Thyroid gland (tissue), 4 donors: ENCODE measurements at regions not wholly inside any gene's neighbourhood (a gene's known extent, or its start where the extent isn't known, plus 50 kb on each side); places are given as distances from the start of the nearest gene placed in this dataset.
A peak's percentile ranks its signal among the peaks of the same experiment; 100 is the strongest.
"Not testable (repeated sequence)": the region's sequence is repeated elsewhere in the genome, so short reads cannot be mapped to it uniquely, and the experiment has no call there.

Experiments
- DNase-seq, 2 donors: peaks; one replicate each; pipeline ENCODE4 v3.0.0-alpha.2; 2019
- H3K27ac ChIP-seq, 3 donors: fragments of 200-600 bp; sonication (generic); 1 replicate in 2 of 3; 2 replicates in 1 of 3; pipeline ENCODE4 v1.5.1; 2016 to 2019; ENCODE audit warnings: mild to moderate bottlenecking in 1 of 3, moderate library complexity in 1 of 3
- H3K27me3 ChIP-seq: fragments of 200-600 bp; sonication (generic); one replicate; pipeline ENCODE4 v1.5.1; 2019
- H3K36me3 ChIP-seq, 2 donors: fragments of 200-600 bp; sonication (generic); one replicate each; pipeline ENCODE4 v1.5.1; 2016 to 2019
- H3K4me1 ChIP-seq, 2 donors: fragments of 200-600 bp; sonication (generic); one replicate each; pipeline ENCODE4 v1.5.1; 2017 to 2019
- H3K4me3 ChIP-seq, 3 donors: fragments of 200-600 bp; sonication (generic); replicated peaks in 1 of 3; 1 replicate in 2 of 3; 2 replicates in 1 of 3; pipeline ENCODE4 v1.5.1; 2016; ENCODE audit warnings: mild to moderate bottlenecking in 1 of 3
- H3K9me3 ChIP-seq: fragments of 200-600 bp; sonication (generic); one replicate; pipeline ENCODE4 v1.5.1; 2017
- CTCF ChIP-seq, 6 experiments: fragments of 200-600 bp in 3 of 6; fragments of 450-650 bp in 3 of 6; sonication (generic) in 3 of 6; IDR thresholded peaks; one replicate each; pipeline ENCODE4 v1.5.1; 2016 to 2019; ENCODE audit warnings: antibody characterized with exemption in 6 of 6, mild to moderate bottlenecking in 2 of 6, inconsistent platforms in 1 of 6, moderate library complexity in 1 of 6
- POLR2A ChIP-seq, 2 donors: fragments of 450-650 bp; IDR thresholded peaks; one replicate each; pipeline ENCODE4 v1.6.1; 2017; ENCODE audit warnings: antibody characterized with exemption in 2 of 2, mild to moderate bottlenecking in 2 of 2, moderate library complexity in 1 of 2
- WGBS, 2 donors: methylation state at CpG; one replicate each; pipeline ENCODE4 v1.1.5; 2017; 5-methylcytosine and 5-hydroxymethylcytosine counted together
- intact Hi-C: fragments of 100-400 bp; cut with DNase I; formaldehyde crosslinking; loops from one replicate; pipeline ENCODE4 v1.15.1; 2023

GRCh38 chrX:52585892-52586291 is 68.8 kb downstream of the SSX7 start:
- intact Hi-C loops, result no loop called here
- Histone ChIP-seq H3K27me3 (no peaks in the 10 kb centered on the region), H3K36me3 (no peaks in the 10 kb centered on the region), H3K4me1 (no peaks in the 10 kb centered on the region), H3K27ac (no peak overlapping the region), H3K9me3 (no peaks in the 10 kb centered on the region), H3K4me3 (no peak overlapping the region)
- TF ChIP-seq POLR2A (IDR thresholded peaks at IDR 0.05), result no peak
- TF ChIP-seq CTCF (IDR thresholded peaks at IDR 0.05), result no peak
- DNase-seq, result no peak
- whole genome bisulfite sequencing, 2 donors, result 73 to 92% methylated on average over 3 of the region's 3 CpGs

GRCh38 chrX:52577464-52578173 is 60.8 kb upstream of the XAGE1B start:
- WGBS, 2 donors, result 93 to 98% methylated on average over 10 to 15 of the region's 15 CpGs

GRCh38 chrX:52576946-52577345 is 60.1 kb upstream of the XAGE1B start:
- no peaks in the 10 kb centered on the region for H3K4me1 ChIP-seq
- 82 to 97% methylated on average over 4 to 8 of the region's 8 CpGs for WGBS, 2 donors
- intact Hi-C loops, result no loop called here
- TF ChIP-seq POLR2A (IDR thresholded peaks at IDR 0.05) (no peak), CTCF (IDR thresholded peaks at IDR 0.05) (no peak)
- no peak for DNase-seq
- no peaks in the 10 kb centered on the region for H3K27me3 ChIP-seq
- no peak overlapping the region for H3K4me3 ChIP-seq
- H3K36me3 ChIP-seq, result no peaks in the 10 kb centered on the region
- no peaks in the 10 kb centered on the region for H3K9me3 ChIP-seq
- H3K27ac ChIP-seq, result no peak overlapping the region

More at GRCh38 chrX:52577464-52578173, 60.8 kb upstream of the XAGE1B start:
- Histone ChIP-seq H3K4me1 (no peaks in the 10 kb centered on the region), H3K9me3 (no peaks in the 10 kb centered on the region), H3K36me3 (no peaks in the 10 kb centered on the region), H3K4me3 (no peak overlapping the region), H3K27ac (no peak overlapping the region), H3K27me3 (no peaks in the 10 kb centered on the region)
- no peak for DNase-seq
- intact Hi-C loops, result no loop called here
- no peak for TF ChIP-seq CTCF (IDR thresholded peaks at IDR 0.05)
- no peak for TF ChIP-seq POLR2A (IDR thresholded peaks at IDR 0.05)

GRCh38 chrX:52576474-52576873 is 59.6 kb upstream of the XAGE1B start:
- intact Hi-C loops, result no loop called here
- Histone ChIP-seq H3K36me3 (no peaks in the 10 kb centered on the region), H3K9me3 (no peaks in the 10 kb centered on the region), H3K4me1 (no peaks in the 10 kb centered on the region), H3K4me3 (no peak overlapping the region), H3K27ac (no peak overlapping the region), H3K27me3 (no peaks in the 10 kb centered on the region)
- TF ChIP-seq CTCF (IDR thresholded peaks at IDR 0.05) (no peak), POLR2A (IDR thresholded peaks at IDR 0.05) (no peak)
- DNase-seq, result peak in 1 of 2 donors; percentile 2
- 54 to 65% methylated on average over 5 of the region's 5 CpGs for WGBS, 2 donors

GRCh38 chrX:52574416-52575275 is 57.8 kb upstream of the XAGE1B start:
- Histone ChIP-seq H3K27ac (peak overlapping the region in 1 of 3 donors; percentile 34), H3K36me3 (no peaks in the 10 kb centered on the region), H3K9me3 (no peaks in the 10 kb centered on the region), H3K4me1 (no peaks in the 10 kb centered on the region), H3K27me3 (no peaks in the 10 kb centered on the region), H3K4me3 (no peak overlapping the region)
- no peak for TF ChIP-seq POLR2A (IDR thresholded peaks at IDR 0.05)
- peak in 5 of 6 experiments; percentile 26 to 77 (median 60) for TF ChIP-seq CTCF (IDR thresholded peaks at IDR 0.05)
- peak; percentile 12 to 32 for DNase-seq
- WGBS, 2 donors, result 23 to 39% methylated on average over 15 of the region's 15 CpGs
- intact Hi-C loops, result no loop called here

GRCh38 chrX:52568146-52568545 is 51.3 kb upstream of the XAGE1B start:
- DNase-seq, intact Hi-C loops, H3K27me3 ChIP-seq, H3K4me3 ChIP-seq, H3K36me3 ChIP-seq, H3K9me3 ChIP-seq, H3K27ac ChIP-seq, H3K4me1 ChIP-seq: not testable (repeated sequence)
- WGBS, 2 donors, result 69 to 75% methylated on average over 12 of the region's 12 CpGs
